Calu3 (cell line): ENCODE measurements at regions not wholly inside any gene's neighbourhood (a gene's known extent, or its start where the extent isn't known, plus 50 kb on each side); places are given as distances from the start of the nearest gene placed in this dataset.

ENCODE experiments used
- BruUV-seq: library from RNA; stranded (reverse); fragments of 400-500 nt; replicated peaks from 2 replicates; lab custom pipeline; 2021; lab: Mats Ljungman, UMichigan
- CTCF ChIA-PET: fragments of 300-600 bp; sonication (Branson Sonifier 250); formaldehyde crosslinking; loops from one replicate; lab custom pipeline; 2022; ENCODE audit warnings: antibody characterized with exemption; lab: Charles Lee
- DNase-seq: peaks from one replicate; pipeline ENCODE4 v3.0.0; 2022
- H3K27ac Mint-ChIP-seq: one replicate; pipeline ENCODE4 v1.8.0; 2022; ENCODE audit warnings: mixed read lengths; ENCODE audit not compliant: unreplicated experiment
- H3K27me3 Mint-ChIP-seq: one replicate; pipeline ENCODE4 v1.8.0; 2022; ENCODE audit warnings: mixed read lengths; ENCODE audit not compliant: unreplicated experiment
- H3K36me3 Mint-ChIP-seq: one replicate; pipeline ENCODE4 v1.8.0; 2022; ENCODE audit warnings: mild to moderate bottlenecking, moderate library complexity, mixed read lengths; ENCODE audit not compliant: insufficient read depth, unreplicated experiment
- H3K4me1 Mint-ChIP-seq: one replicate; pipeline ENCODE4 v1.8.0; 2022; ENCODE audit warnings: mild to moderate bottlenecking, low read depth, mixed read lengths; ENCODE audit not compliant: unreplicated experiment
- H3K4me3 Mint-ChIP-seq: one replicate; pipeline ENCODE4 v1.8.0; 2022; ENCODE audit warnings: mild to moderate bottlenecking, low read depth, moderate library complexity, mixed read lengths; ENCODE audit not compliant: unreplicated experiment
- H3K9me3 Mint-ChIP-seq: one replicate; pipeline ENCODE4 v1.8.0; 2022; ENCODE audit warnings: low read depth, mixed read lengths; ENCODE audit not compliant: unreplicated experiment
- CTCF ChIP-seq: fragments of 200-600 bp; IDR thresholded peaks from one replicate; pipeline ENCODE4 v1.8.0; 2022; ENCODE audit warnings: antibody characterized with exemption; ENCODE audit not compliant: unreplicated experiment
- intact Hi-C: fragments of 100-400 bp; cut with micrococcal nuclease; formaldehyde crosslinking; loops from one replicate; pipeline ENCODE4 v1.10.0; 2022; ENCODE audit not compliant: unreplicated experiment

DNA sequence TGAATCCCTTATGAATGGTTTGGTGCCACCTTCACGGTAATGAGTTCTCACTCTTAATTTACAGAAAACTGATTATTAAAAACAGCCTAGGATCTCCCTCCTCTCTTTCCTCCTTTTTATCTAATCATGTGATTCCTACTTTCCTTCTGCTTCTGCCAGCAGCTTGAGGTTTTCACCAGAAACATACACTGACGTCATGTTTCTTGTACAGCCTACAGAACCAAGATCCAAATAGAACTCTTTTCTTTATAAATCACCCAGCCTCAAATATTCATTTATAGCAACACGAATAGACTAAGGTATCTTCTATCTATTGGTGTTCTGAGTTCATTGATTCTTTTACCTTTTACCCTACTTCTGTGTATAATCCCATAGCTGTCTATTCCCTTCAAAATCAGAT is 388.9 kb upstream of the CDH10 start:
- Mint-ChIP-seq H3K4me3 (no peak overlapping the region), H3K27me3 (no peaks in the 10 kb centered on the region)

GRCh38 chr5:25029004-25029403 is 384.2 kb upstream of the CDH10 start:
- no peak for TF ChIP-seq CTCF
- intact Hi-C loops, result no loop called here
- Mint-ChIP-seq H3K9me3 (peaks cover 22% of the 10 kb centered on the region), H3K4me3 (no peak overlapping the region), H3K27me3 (no peaks in the 10 kb centered on the region), H3K27ac (no peak overlapping the region), H3K4me1 (no peaks in the 10 kb centered on the region), H3K36me3 (no peaks in the 10 kb centered on the region)
- no peak for DNase-seq
- CTCF ChIA-PET, result no interaction called here
- no TSS peak for BruUV-seq

More for the DNA sequence above, 388.9 kb upstream of the CDH10 start:
- intact Hi-C loops, result no loop called here
- Mint-ChIP-seq H3K4me1 (no peaks in the 10 kb centered on the region), H3K27ac (no peak overlapping the region), H3K9me3 (peaks cover 20% of the 10 kb centered on the region), H3K36me3 (no peaks in the 10 kb centered on the region)
- TF ChIP-seq CTCF, result no peak
- no TSS peak for BruUV-seq
- no peak for DNase-seq
- CTCF ChIA-PET, result no interaction called here

DNA sequence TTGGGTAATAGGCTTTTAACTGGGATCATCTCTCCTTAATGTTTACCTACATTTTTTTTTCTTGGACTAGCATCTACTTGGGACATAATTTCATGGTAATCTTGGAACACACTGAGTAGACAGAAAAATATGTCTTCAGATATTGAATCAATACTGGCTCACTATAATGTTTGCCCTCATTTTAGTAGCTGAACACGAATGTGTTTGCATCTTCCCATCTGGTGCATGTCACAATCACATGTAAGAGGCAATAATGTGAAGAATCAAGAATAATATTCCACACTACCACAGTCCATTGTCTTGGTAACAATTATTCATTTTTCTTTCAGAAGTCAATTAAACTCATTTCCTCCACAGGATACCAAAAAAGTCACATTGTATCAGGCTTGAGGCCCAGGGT is 382.7 kb upstream of the CDH10 start:
- CTCF ChIA-PET, result no interaction called here
- H3K9me3 Mint-ChIP-seq, result peaks cover 16% of the 10 kb centered on the region
- no TSS peak for BruUV-seq

DNA sequence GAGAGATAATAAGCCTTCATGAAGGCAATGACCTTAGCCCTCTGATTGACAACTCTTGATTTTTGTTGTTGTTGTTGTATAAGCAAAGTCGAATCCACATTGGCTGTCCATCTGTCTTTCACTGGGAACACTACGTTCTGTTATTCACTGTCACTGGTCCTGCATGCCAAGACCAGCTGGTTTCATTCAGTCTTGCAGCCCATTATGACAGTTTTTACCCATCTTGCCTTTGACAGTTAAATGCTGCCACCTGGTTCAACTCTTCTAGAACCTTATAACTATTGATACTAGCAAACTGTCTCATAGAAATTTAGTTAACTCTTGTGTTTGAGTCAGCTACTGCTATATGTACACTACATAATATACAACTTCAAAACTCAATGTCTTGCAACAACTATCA is 382.3 kb upstream of the CDH10 start:
- intact Hi-C loops, result no loop called here
- no peak overlapping the region for H3K4me3 Mint-ChIP-seq
- no peak for TF ChIP-seq CTCF
- DNase-seq, result no peak
- no TSS peak for BruUV-seq
- H3K27ac Mint-ChIP-seq, result no peak overlapping the region
- CTCF ChIA-PET, result no interaction called here
- H3K4me1 Mint-ChIP-seq, result no peaks in the 10 kb centered on the region
- no peaks in the 10 kb centered on the region for H3K27me3 Mint-ChIP-seq
- no peaks in the 10 kb centered on the region for H3K36me3 Mint-ChIP-seq
- H3K9me3 Mint-ChIP-seq, result peaks cover 14% of the 10 kb centered on the region

More for the DNA sequence above, 382.7 kb upstream of the CDH10 start:
- Mint-ChIP-seq H3K4me1 (no peaks in the 10 kb centered on the region), H3K27me3 (no peaks in the 10 kb centered on the region), H3K36me3 (no peaks in the 10 kb centered on the region), H3K4me3 (no peak overlapping the region), H3K27ac (no peak overlapping the region)
- no peak for DNase-seq
- intact Hi-C loops, result no loop called here
- TF ChIP-seq CTCF, result no peak
